ENCODE measurements at regions not wholly inside any gene's neighbourhood (a gene's known extent, or its start where the extent isn't known, plus 50 kb on each side); places are given as distances from the start of the nearest gene placed in this dataset.

DNA sequence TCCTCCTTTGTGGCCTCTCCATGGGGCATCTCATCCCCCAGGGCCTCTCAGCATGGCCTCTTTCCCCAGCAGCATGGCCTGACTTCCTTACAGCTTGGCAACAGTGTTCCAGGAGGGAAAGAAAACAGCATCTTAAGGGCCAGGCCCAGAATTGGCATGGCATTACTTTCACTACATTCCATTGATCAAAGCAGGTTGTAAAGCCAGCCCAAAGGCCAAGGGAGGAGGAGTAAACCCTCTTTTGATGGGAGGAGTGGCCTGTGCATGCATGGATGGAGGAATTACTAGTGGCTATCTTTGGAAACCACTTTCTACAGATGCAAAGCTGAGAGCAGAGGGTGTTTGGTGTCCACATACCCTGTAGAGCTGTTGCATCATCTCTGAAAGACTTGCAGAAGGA, 149.4 kb downstream of the AIPL1 start:
- TF ChIP-seq CTCF (IDR thresholded peaks at IDR 0.05) (no peak), POLR2A (IDR thresholded peaks at IDR 0.05; ENCODE audit: low read depth) (no peak)

Measured in esophagus muscularis mucosa (tissue), 3 donors.